SK-N-MC (cell line): ENCODE measurements at regions not wholly inside any gene's neighbourhood (a gene's known extent, or its start where the extent isn't known, plus 50 kb on each side); places are given as distances from the start of the nearest gene placed in this dataset.
A peak's percentile ranks its signal among the peaks of the same experiment; 100 is the strongest.

Experiments used
- EZH2 ChIP-seq: fragments of 200-600 bp; sonication (generic); IDR thresholded peaks from one replicate; pipeline ENCODE4 v1.6.1; 2017; ENCODE audit warnings: antibody characterized with exemption
- FOXP2 ChIP-seq: optimal IDR thresholded peaks from 2 replicates; pipeline ENCODE3; 2011; ENCODE audit warnings: mild to moderate bottlenecking, moderate library complexity; ENCODE audit not compliant: insufficient read depth; ENCODE audit errors: extremely low read length, control extremely low read depth
- POLR2AphosphoS5 ChIP-seq: IDR thresholded peaks from 2 replicates; pipeline ENCODE4 v1.6.1; 2012; ENCODE audit warnings: mild to moderate bottlenecking, low read depth, low read length, borderline replicate concordance

DNA sequence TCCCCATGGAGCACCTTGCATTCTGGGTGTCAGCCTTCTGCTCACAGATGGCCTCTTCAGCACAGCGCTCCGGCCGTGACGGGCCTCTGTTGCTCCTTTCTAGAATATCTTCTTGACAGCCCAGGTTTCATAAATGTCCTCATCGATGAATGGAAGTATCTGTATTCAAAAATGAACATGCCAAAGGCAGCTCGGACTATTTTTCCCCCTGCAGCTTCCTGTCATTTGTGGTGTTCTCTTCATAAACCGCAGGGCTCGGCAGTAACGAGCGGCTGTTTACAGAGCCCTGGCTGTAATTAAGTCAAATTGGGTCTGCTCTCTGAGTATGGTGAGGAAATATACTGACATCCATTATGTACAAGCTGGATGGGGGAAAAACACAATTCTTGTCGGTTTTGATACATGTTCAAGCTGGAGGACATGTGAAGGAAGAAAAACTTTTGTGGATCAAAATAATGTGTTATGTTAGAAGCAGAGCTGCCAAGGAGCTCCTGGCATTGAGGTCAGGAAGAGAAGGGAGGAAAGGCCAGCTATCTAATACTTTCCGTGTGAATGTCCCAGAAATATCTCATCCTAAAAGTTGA lies 154.1 kb upstream of the CD180 start:
- TF ChIP-seq POLR2AphosphoS5 (no peak), EZH2 (no peak), FOXP2 (peak; percentile 83)
